ENCODE measurements at regions not wholly inside any gene's neighbourhood (a gene's known extent, or its start where the extent isn't known, plus 50 kb on each side); places are given as distances from the start of the nearest gene placed in this dataset.

- H3K23me2 ChIP-seq (ENCODE audit: low read depth, low read length): no peaks in the 10 kb centered on the region
- TF ChIP-seq POLR2AphosphoS5 (IDR thresholded peaks at IDR 0.05; ENCODE audit: low read depth, low read length): no peak
- TF ChIP-seq, protein P1, sequence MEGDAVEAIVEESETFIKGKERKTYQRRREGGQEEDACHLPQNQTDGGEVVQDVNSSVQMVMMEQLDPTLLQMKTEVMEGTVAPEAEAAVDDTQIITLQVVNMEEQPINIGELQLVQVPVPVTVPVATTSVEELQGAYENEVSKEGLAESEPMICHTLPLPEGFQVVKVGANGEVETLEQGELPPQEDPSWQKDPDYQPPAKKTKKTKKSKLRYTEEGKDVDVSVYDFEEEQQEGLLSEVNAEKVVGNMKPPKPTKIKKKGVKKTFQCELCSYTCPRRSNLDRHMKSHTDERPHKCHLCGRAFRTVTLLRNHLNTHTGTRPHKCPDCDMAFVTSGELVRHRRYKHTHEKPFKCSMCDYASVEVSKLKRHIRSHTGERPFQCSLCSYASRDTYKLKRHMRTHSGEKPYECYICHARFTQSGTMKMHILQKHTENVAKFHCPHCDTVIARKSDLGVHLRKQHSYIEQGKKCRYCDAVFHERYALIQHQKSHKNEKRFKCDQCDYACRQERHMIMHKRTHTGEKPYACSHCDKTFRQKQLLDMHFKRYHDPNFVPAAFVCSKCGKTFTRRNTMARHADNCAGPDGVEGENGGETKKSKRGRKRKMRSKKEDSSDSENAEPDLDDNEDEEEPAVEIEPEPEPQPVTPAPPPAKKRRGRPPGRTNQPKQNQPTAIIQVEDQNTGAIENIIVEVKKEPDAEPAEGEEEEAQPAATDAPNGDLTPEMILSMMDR (IDR thresholded peaks at IDR 0.05; ENCODE audit: control extremely low read depth in 1 of 3, insufficient read depth in 1 of 3, low read depth in 1 of 3, low read length in 3 of 3): no peak
- H4K5ac ChIP-seq (ENCODE audit: insufficient read length, low read depth, low read length): no peak overlapping the region
- peaks cover 0 to 2% (median 0%) of the 10 kb centered on the region in 4 experiments; a peak in 1 of 7 replicates for H3K4me1 ChIP-seq (replicated peaks in 1 of 4; ENCODE audit: control insufficient read depth in 3 of 4, insufficient read depth in 4 of 4, low read length in 3 of 4)
- H2BK120ac ChIP-seq (replicated peaks; ENCODE audit: low read depth, low read length): no peak overlapping the region
- no peak overlapping the region for H3K23ac ChIP-seq (ENCODE audit: insufficient read length)
- no peaks in the 10 kb centered on the region for H3K79me1 ChIP-seq (ENCODE audit: low read depth, low read length)
- ChIA-PET CTCF (ENCODE audit: partially characterized antibody) (interaction anchor here (0.6 to 1.2 kb wide), 3 partner anchors 10 to 91 kb away, joined by 3 to 6 read pairs (median 3); no protein-coding TSS in a partner anchor), POLR2A (ENCODE audit: partially characterized antibody) (no interaction called here)
- H2AFZ ChIP-seq (ENCODE audit: low read length): no peak overlapping the region
- H3K4me3 ChIP-seq (ENCODE audit: extremely low read depth in 1 of 4, insufficient read depth in 2 of 4, low read depth in 3 of 4, low read length in 4 of 4): no peak overlapping the region
- no peak overlapping the region for H3K9ac ChIP-seq (replicated peaks in 1 of 4; ENCODE audit: extremely low read depth in 1 of 4, low read depth in 3 of 4, low read length in 3 of 4)
- no peak overlapping the region for H3K56ac ChIP-seq (replicated peaks; ENCODE audit: insufficient read length, low read depth, low read length)
- H3K18ac ChIP-seq (ENCODE audit: extremely low read depth, low read length): no peak overlapping the region
- H3K79me2 ChIP-seq (ENCODE audit: control insufficient read depth in 1 of 2, insufficient read depth in 2 of 2, low read length in 2 of 2): no peaks in the 10 kb centered on the region
- no peak overlapping the region for H4K8ac ChIP-seq (ENCODE audit: extremely low read depth, insufficient read depth, low read length)
- H3K4me2 ChIP-seq (ENCODE audit: insufficient read depth in 1 of 2, low read depth in 2 of 2, low read length in 2 of 2): no peak overlapping the region
- no peak overlapping the region for H4K91ac ChIP-seq (replicated peaks; ENCODE audit: insufficient read length, low read length)
- FAIRE-seq: no peak
- H2AK5ac ChIP-seq (ENCODE audit: low read depth, low read length): no peak overlapping the region
- no peaks in the 10 kb centered on the region; a peak in 1 of 7 replicates for H3K27me3 ChIP-seq (replicated peaks in 1 of 4; ENCODE audit: control insufficient read depth in 3 of 4, extremely low read depth in 1 of 4, insufficient read depth in 3 of 4, low read length in 3 of 4)
- no peak overlapping the region for H3K4ac ChIP-seq (replicated peaks; ENCODE audit: insufficient read length, low read depth, low read length)
- no peaks in the 10 kb centered on the region for H3K9me3 ChIP-seq (ENCODE audit: insufficient read depth in 2 of 2, low read depth in 1 of 2, low read length in 1 of 2)
- no peak overlapping the region for H2BK20ac ChIP-seq (ENCODE audit: low read length)
- H2BK15ac ChIP-seq (ENCODE audit: low read length): no peak overlapping the region; the same call in 1 of the 2 replicates
- WGBS, 2 experiments (ENCODE audit: extremely low coverage in 1 of 2, insufficient coverage in 1 of 2, insufficient read length in 1 of 2, insufficient replicate concordance in 2 of 2, low coverage in 1 of 2, low lambda C conversion rate in 2 of 2, missing lambda C conversion rate in 1 of 2): 76% methylated on average over 5 of the region's 5 CpGs; no CpG with 5 or more reads in 1 of the 2 experiments
- H3K27ac ChIP-seq (ENCODE audit: low read depth, low read length): no peak overlapping the region
- H3K14ac ChIP-seq (ENCODE audit: insufficient read length): no peak overlapping the region
- no peaks in the 10 kb centered on the region for H3K36me3 ChIP-seq (ENCODE audit: control insufficient read depth in 2 of 4, insufficient read depth in 4 of 4, low read length in 3 of 4)
- H2BK5ac ChIP-seq (ENCODE audit: low read depth, low read length): no peak overlapping the region
- no peak overlapping the region for H2BK12ac ChIP-seq (ENCODE audit: low read depth, low read length)
- no peak for DNase-seq (ENCODE audit: low read depth in 1 of 2, low spot score in 2 of 2)
- no peaks in the 10 kb centered on the region for H4K20me1 ChIP-seq (replicated peaks in 1 of 2; ENCODE audit: control insufficient read depth in 1 of 2, insufficient read depth in 2 of 2, low read length in 2 of 2)
Observed at GRCh38 chr6:104625536-104625935, 234.2 kb downstream of the HACE1 start.

All from H1 (cell line).